ENCODE measurements at regions not wholly inside any gene's neighbourhood (a gene's known extent, or its start where the extent isn't known, plus 50 kb on each side); places are given as distances from the start of the nearest gene placed in this dataset.

DNA sequence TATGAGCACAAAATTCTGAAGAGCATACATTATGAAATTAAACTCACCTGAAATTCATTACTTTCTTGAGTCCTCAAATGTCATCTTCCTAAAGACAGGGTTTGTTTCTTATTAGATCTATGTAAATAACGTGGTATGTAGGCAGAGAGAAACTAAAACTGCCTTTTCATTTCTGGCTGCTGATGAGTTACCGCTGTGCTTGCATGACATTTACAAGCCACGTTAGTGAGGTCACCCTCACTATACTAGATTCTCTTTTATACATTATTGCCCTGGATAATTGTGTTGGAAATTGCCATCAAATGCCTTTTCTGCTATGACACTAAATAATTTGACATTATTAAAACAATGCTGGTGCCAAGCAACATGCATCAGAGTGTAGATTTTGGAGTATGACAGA, 748.3 kb upstream of the ANO3 start:
- TF ChIP-seq SPI1 (IDR thresholded peaks at IDR 0.05; ENCODE audit: borderline replicate concordance, low read depth) (no peak), POLR2AphosphoS5 (IDR thresholded peaks at IDR 0.05; ENCODE audit: low read depth) (no peak), GABPA (IDR thresholded peaks at IDR 0.05; ENCODE audit: low read depth) (no peak)
- TF ChIP-seq, protein P1, sequence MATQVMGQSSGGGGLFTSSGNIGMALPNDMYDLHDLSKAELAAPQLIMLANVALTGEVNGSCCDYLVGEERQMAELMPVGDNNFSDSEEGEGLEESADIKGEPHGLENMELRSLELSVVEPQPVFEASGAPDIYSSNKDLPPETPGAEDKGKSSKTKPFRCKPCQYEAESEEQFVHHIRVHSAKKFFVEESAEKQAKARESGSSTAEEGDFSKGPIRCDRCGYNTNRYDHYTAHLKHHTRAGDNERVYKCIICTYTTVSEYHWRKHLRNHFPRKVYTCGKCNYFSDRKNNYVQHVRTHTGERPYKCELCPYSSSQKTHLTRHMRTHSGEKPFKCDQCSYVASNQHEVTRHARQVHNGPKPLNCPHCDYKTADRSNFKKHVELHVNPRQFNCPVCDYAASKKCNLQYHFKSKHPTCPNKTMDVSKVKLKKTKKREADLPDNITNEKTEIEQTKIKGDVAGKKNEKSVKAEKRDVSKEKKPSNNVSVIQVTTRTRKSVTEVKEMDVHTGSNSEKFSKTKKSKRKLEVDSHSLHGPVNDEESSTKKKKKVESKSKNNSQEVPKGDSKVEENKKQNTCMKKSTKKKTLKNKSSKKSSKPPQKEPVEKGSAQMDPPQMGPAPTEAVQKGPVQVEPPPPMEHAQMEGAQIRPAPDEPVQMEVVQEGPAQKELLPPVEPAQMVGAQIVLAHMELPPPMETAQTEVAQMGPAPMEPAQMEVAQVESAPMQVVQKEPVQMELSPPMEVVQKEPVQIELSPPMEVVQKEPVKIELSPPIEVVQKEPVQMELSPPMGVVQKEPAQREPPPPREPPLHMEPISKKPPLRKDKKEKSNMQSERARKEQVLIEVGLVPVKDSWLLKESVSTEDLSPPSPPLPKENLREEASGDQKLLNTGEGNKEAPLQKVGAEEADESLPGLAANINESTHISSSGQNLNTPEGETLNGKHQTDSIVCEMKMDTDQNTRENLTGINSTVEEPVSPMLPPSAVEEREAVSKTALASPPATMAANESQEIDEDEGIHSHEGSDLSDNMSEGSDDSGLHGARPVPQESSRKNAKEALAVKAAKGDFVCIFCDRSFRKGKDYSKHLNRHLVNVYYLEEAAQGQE (IDR thresholded peaks at IDR 0.05; ENCODE audit: insufficient replicate concordance, low read depth), result no peak
- TF ChIP-seq, protein P2, sequence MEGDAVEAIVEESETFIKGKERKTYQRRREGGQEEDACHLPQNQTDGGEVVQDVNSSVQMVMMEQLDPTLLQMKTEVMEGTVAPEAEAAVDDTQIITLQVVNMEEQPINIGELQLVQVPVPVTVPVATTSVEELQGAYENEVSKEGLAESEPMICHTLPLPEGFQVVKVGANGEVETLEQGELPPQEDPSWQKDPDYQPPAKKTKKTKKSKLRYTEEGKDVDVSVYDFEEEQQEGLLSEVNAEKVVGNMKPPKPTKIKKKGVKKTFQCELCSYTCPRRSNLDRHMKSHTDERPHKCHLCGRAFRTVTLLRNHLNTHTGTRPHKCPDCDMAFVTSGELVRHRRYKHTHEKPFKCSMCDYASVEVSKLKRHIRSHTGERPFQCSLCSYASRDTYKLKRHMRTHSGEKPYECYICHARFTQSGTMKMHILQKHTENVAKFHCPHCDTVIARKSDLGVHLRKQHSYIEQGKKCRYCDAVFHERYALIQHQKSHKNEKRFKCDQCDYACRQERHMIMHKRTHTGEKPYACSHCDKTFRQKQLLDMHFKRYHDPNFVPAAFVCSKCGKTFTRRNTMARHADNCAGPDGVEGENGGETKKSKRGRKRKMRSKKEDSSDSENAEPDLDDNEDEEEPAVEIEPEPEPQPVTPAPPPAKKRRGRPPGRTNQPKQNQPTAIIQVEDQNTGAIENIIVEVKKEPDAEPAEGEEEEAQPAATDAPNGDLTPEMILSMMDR (IDR thresholded peaks at IDR 0.05; ENCODE audit: insufficient read depth, low read length), result no peak
- no peaks in the 10 kb centered on the region for H3K27me3 ChIP-seq (ENCODE audit: insufficient read depth, poor library complexity, severe bottlenecking)
- no peak overlapping the region for H3K27ac ChIP-seq (replicated peaks)
- H3K4me3 ChIP-seq (replicated peaks; ENCODE audit: insufficient read depth, low read length), result no peak overlapping the region
- no peak for DNase-seq (ENCODE audit: low read depth in 1 of 2, low spot score in 1 of 2)

DNA sequence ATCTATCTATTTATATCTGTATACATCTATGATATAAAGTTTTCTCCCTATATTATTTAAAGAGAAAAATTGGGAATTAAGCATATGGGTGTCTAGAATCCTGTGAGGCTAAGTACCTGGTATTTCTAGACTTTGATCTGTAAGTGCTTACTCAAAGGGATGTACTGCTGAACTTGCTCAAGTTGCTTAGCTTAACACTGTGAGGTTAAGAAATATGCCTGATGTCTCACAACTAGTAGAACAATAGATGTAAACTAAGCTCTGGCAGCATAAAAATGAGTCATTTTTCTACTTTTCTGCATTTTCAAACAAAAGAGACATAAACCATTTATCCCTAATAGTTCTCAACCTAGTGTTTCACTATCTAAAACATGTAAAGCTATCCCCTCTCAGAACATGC, 744.4 kb upstream of the ANO3 start:
- Histone ChIP-seq H3K27ac (replicated peaks) (no peak overlapping the region), H3K27me3 (ENCODE audit: insufficient read depth, poor library complexity, severe bottlenecking) (no peaks in the 10 kb centered on the region), H3K4me3 (replicated peaks; ENCODE audit: insufficient read depth, low read length) (no peak overlapping the region)
- DNase-seq (ENCODE audit: low read depth in 1 of 2, low spot score in 1 of 2), result no peak
- TF ChIP-seq GABPA (IDR thresholded peaks at IDR 0.05; ENCODE audit: low read depth) (no peak), POLR2AphosphoS5 (IDR thresholded peaks at IDR 0.05; ENCODE audit: low read depth) (no peak)

DNA sequence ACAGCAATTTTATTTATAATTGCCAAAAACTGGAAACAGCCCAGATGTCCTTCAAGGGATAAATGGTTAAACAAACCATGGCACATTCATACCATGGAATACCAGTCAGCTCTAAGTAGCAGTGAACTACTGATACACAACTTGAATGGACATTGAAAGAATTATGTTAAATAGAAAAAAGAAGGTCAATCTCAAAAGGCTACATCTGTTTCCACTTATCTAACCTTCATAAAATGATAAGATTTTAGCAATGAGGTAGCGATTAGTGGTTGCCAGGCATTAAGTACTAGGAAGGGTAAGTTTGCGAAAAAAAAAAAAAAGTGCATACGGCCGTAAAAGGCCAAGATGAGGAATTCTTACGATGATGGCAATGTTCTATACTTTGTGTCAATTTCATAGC, 738.7 kb upstream of the ANO3 start:
- TF ChIP-seq, protein P2 (IDR thresholded peaks at IDR 0.05; ENCODE audit: insufficient read depth, low read length), result no peak
- TF ChIP-seq, protein P1 (IDR thresholded peaks at IDR 0.05; ENCODE audit: insufficient replicate concordance, low read depth), result no peak
- TF ChIP-seq SPI1 (IDR thresholded peaks at IDR 0.05; ENCODE audit: borderline replicate concordance, low read depth), result no peak
- TF ChIP-seq GABPA (IDR thresholded peaks at IDR 0.05; ENCODE audit: low read depth), result no peak
- no peak for TF ChIP-seq POLR2AphosphoS5 (IDR thresholded peaks at IDR 0.05; ENCODE audit: low read depth)
- H3K27me3 ChIP-seq (ENCODE audit: insufficient read depth, poor library complexity, severe bottlenecking), result no peaks in the 10 kb centered on the region
- DNase-seq (ENCODE audit: low read depth in 1 of 2, low spot score in 1 of 2), result no peak
- no peak overlapping the region for H3K4me3 ChIP-seq (replicated peaks; ENCODE audit: insufficient read depth, low read length)
- H3K27ac ChIP-seq (replicated peaks), result no peak overlapping the region

DNA sequence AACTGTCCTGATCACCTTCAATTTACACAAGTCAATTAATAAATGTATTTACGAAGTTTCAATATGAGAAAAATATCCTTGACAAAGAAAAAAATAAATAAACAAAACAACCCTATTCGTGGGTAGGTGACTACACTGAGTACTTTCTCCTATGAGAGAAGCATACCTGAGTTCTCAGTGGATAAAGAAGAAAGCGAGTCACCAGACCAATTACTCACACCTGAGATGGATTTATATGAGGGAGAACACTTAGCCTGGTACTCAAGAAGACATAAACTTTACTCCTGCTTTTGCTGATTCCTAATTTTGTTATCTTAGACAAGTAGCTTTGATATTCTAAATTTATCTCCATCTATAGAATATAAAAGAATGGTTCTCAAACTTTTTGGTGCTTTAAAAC, 735.2 kb upstream of the ANO3 start:
- no peak overlapping the region for H3K27ac ChIP-seq (replicated peaks)
- no peak overlapping the region for H3K4me3 ChIP-seq (replicated peaks; ENCODE audit: insufficient read depth, low read length)
- no peak for DNase-seq (ENCODE audit: low read depth in 1 of 2, low spot score in 1 of 2)
- TF ChIP-seq, protein P1 (IDR thresholded peaks at IDR 0.05; ENCODE audit: insufficient replicate concordance, low read depth), result no peak
- no peak for TF ChIP-seq SPI1 (IDR thresholded peaks at IDR 0.05; ENCODE audit: borderline replicate concordance, low read depth)
- no peak for TF ChIP-seq GABPA (IDR thresholded peaks at IDR 0.05; ENCODE audit: low read depth)
- TF ChIP-seq, protein P2 (IDR thresholded peaks at IDR 0.05; ENCODE audit: insufficient read depth, low read length), result no peak
- H3K27me3 ChIP-seq (ENCODE audit: insufficient read depth, poor library complexity, severe bottlenecking), result no peaks in the 10 kb centered on the region
